GM12891 (cell line): ENCODE measurements at regions not wholly inside any gene's neighbourhood (a gene's known extent, or its start where the extent isn't known, plus 50 kb on each side); places are given as distances from the start of the nearest gene placed in this dataset.

Source experiments
- PAX5 ChIP-seq: IDR thresholded peaks from 2 replicates; pipeline ENCODE4 v1.6.1; 2011; ENCODE audit warnings: low read length, moderate library complexity, mild to moderate bottlenecking; ENCODE audit not compliant: insufficient read depth, severe bottlenecking
- POLR2A ChIP-seq: IDR thresholded peaks from 2 replicates; pipeline ENCODE4 v1.6.1; 2011; ENCODE audit warnings: low read depth, low read length, control low read depth
- POLR2AphosphoS5 ChIP-seq: IDR thresholded peaks from 2 replicates; pipeline ENCODE4 v1.6.1; 2011; ENCODE audit warnings: low read depth, low read length, control low read depth
- TAF1 ChIP-seq: IDR thresholded peaks from 2 replicates; pipeline ENCODE4 v1.6.1; 2011; ENCODE audit warnings: low read depth, low read length, control low read depth

GRCh38 chr21:39007532-39007931 is 175.7 kb downstream of the PSMG1 start:
- TF ChIP-seq POLR2A (no peak), TAF1 (no peak), PAX5 (no peak), POLR2AphosphoS5 (no peak)
